PC-9 (cell line): ENCODE measurements at regions not wholly inside any gene's neighbourhood (a gene's known extent, or its start where the extent isn't known, plus 50 kb on each side); places are given as distances from the start of the nearest gene placed in this dataset.
A peak's percentile ranks its signal among the peaks of the same experiment; 100 is the strongest.

ENCODE experiments used
- BruUV-seq: library from RNA; stranded (reverse); fragments of 400-500 nt; replicated peaks from 2 replicates; lab custom pipeline; 2021; lab: Mats Ljungman, UMichigan
- CTCF ChIA-PET: fragments of 300-600 bp; sonication (Branson Sonifier 250); formaldehyde crosslinking; loops from one replicate; lab custom pipeline; 2022; ENCODE audit warnings: antibody characterized with exemption; lab: Charles Lee
- POLR2A ChIA-PET: fragments of 300-600 bp; sonication (Branson Sonifier 250); formaldehyde crosslinking; loops from one replicate; lab custom pipeline; 2022; ENCODE audit warnings: antibody characterized with exemption; ENCODE audit not compliant: unreplicated experiment; lab: Charles Lee
- DNase-seq, 2 experiments: peaks; one replicate each; pipeline versions ENCODE4 v3.0.0 to v3.0.0-alpha.2; 2015 to 2022; ENCODE audit warnings: mixed read lengths in 1 of 2
- H2AFZ ChIP-seq: fragments of 200-600 bp; sonication (generic); 2 replicates; pipeline ENCODE4 v1.8.1; 2017; ENCODE audit warnings: antibody characterized with exemption
- H3F3A ChIP-seq: fragments of 200-600 bp; sonication (generic); 2 replicates; pipeline ENCODE4 v1.8.1; 2017; ENCODE audit warnings: antibody characterized with exemption, mild to moderate bottlenecking, low read depth; ENCODE audit not compliant: insufficient read depth
- H3K27ac ChIP-seq: fragments of 200-600 bp; sonication (generic); 2 replicates; pipeline ENCODE4 v1.6.1; 2016; ENCODE audit warnings: mixed run types
- H3K27me3 ChIP-seq: fragments of 200-600 bp; sonication (generic); 2 replicates; pipeline ENCODE4 v1.6.1; 2016; ENCODE audit warnings: low read depth, mixed run types; ENCODE audit not compliant: insufficient read depth
- H3K36me3 ChIP-seq: fragments of 200-600 bp; sonication (generic); 2 replicates; pipeline ENCODE4 v1.6.1; 2016; ENCODE audit warnings: low read depth, mixed run types
- H3K4me1 ChIP-seq: fragments of 200-600 bp; sonication (generic); replicated peaks from 2 replicates; pipeline ENCODE4 v1.6.1; 2016; ENCODE audit warnings: mixed run types; ENCODE audit not compliant: insufficient read depth
- H3K4me2 ChIP-seq: fragments of 200-600 bp; sonication (generic); 2 replicates; pipeline ENCODE4 v1.6.1; 2017; ENCODE audit warnings: mixed run types
- H3K4me3 ChIP-seq: fragments of 200-600 bp; sonication (generic); 2 replicates; pipeline ENCODE4 v1.6.1; 2016; ENCODE audit warnings: mixed run types
- H3K79me2 ChIP-seq: fragments of 200-600 bp; sonication (generic); 2 replicates; pipeline ENCODE4 v1.6.1; 2017; ENCODE audit warnings: low read depth, mixed run types
- H3K9me2 ChIP-seq: fragments of 200-600 bp; sonication (generic); 2 replicates; pipeline ENCODE4 v1.8.1; 2017; ENCODE audit warnings: mild to moderate bottlenecking; ENCODE audit not compliant: insufficient read depth
- H3K9me3 ChIP-seq: fragments of 200-600 bp; sonication (generic); 2 replicates; pipeline ENCODE4 v1.8.1; 2016; ENCODE audit warnings: low read depth; ENCODE audit not compliant: insufficient read depth
- H4K20me1 ChIP-seq: fragments of 200-600 bp; sonication (generic); 2 replicates; pipeline ENCODE4 v1.8.1; 2017; ENCODE audit not compliant: insufficient read depth
- CTCF ChIP-seq: fragments of 200-600 bp; sonication (generic); conservative IDR thresholded peaks from 2 replicates; pipeline ENCODE4 v1.6.1; 2017; ENCODE audit warnings: mixed run types, antibody characterized with exemption, mild to moderate bottlenecking, moderate library complexity
- EZH2 ChIP-seq: fragments of 200-600 bp; sonication (generic); IDR thresholded peaks from 2 replicates; pipeline ENCODE4 v1.8.0; 2017; ENCODE audit warnings: antibody characterized with exemption, low read depth
- intact Hi-C: fragments of 100-400 bp; cut with micrococcal nuclease; formaldehyde crosslinking; loops from one replicate; pipeline ENCODE4 v1.10.0; 2022; ENCODE audit not compliant: unreplicated experiment

GRCh38 chr20:12659942-12660341 lies 348.8 kb upstream of the SPTLC3 start:
- H3K9me2 ChIP-seq: no peaks in the 10 kb centered on the region
- H3K4me2 ChIP-seq: no peak overlapping the region
- H3K79me2 ChIP-seq: no peaks in the 10 kb centered on the region
- CTCF ChIA-PET: no interaction called here
- no peak for TF ChIP-seq EZH2
- H3K4me3 ChIP-seq: no peak overlapping the region
- H3K27me3 ChIP-seq: no peaks in the 10 kb centered on the region
- no peak overlapping the region for H3K27ac ChIP-seq
- POLR2A ChIA-PET: no interaction called here
- intact Hi-C loops: no loop called here
- no peak overlapping the region for H2AFZ ChIP-seq
- no TSS peak for BruUV-seq
- no peaks in the 10 kb centered on the region for H3K9me3 ChIP-seq
- no peaks in the 10 kb centered on the region for H3K36me3 ChIP-seq
- no peaks in the 10 kb centered on the region for H3K4me1 ChIP-seq
- no peaks in the 10 kb centered on the region for H3F3A ChIP-seq
- no peak for DNase-seq
- H4K20me1 ChIP-seq: no peaks in the 10 kb centered on the region

GRCh38 chr20:12660918-12661317 lies 347.9 kb upstream of the SPTLC3 start:
- no peaks in the 10 kb centered on the region for H3K9me2 ChIP-seq
- ChIA-PET CTCF (no interaction called here), POLR2A (no interaction called here)
- H3K27me3 ChIP-seq: no peaks in the 10 kb centered on the region
- H3K4me2 ChIP-seq: no peak overlapping the region
- H3K79me2 ChIP-seq: no peaks in the 10 kb centered on the region
- no peaks in the 10 kb centered on the region for H3K4me1 ChIP-seq
- no peaks in the 10 kb centered on the region for H3F3A ChIP-seq
- no peak for DNase-seq
- no peak overlapping the region for H3K4me3 ChIP-seq
- no TSS peak for BruUV-seq
- no peaks in the 10 kb centered on the region for H4K20me1 ChIP-seq
- H3K27ac ChIP-seq: no peak overlapping the region
- H3K9me3 ChIP-seq: no peaks in the 10 kb centered on the region
- no peak overlapping the region for H2AFZ ChIP-seq
- H3K36me3 ChIP-seq: no peaks in the 10 kb centered on the region
- intact Hi-C loops: no loop called here
- TF ChIP-seq EZH2 (no peak), CTCF (no peak; the same call in 1 of the 2 replicates)

- H3K9me3 ChIP-seq: no peaks in the 10 kb centered on the region
- H4K20me1 ChIP-seq: no peaks in the 10 kb centered on the region
- 0 out of 2 replicates have a peak overlapping the region, but pooled peaks have one; percentile 16 for H2AFZ ChIP-seq
- no peaks in the 10 kb centered on the region for H3K36me3 ChIP-seq
- intact Hi-C loops: no loop called here
- no peak overlapping the region for H3K27ac ChIP-seq
- BruUV-seq: no TSS peak
- no peaks in the 10 kb centered on the region for H3F3A ChIP-seq
- H3K9me2 ChIP-seq: no peaks in the 10 kb centered on the region
- CTCF ChIA-PET: no interaction called here
- TF ChIP-seq CTCF (no peak), EZH2 (no peak)
- H3K4me3 ChIP-seq: no peak overlapping the region
- DNase-seq: no peak
- no peaks in the 10 kb centered on the region for H3K27me3 ChIP-seq
- H3K4me1 ChIP-seq: no peaks in the 10 kb centered on the region
- POLR2A ChIA-PET: no interaction called here
- H3K79me2 ChIP-seq: no peaks in the 10 kb centered on the region
- no peak overlapping the region for H3K4me2 ChIP-seq
Measured at GRCh38 chr20:12670301-12670700, 338.5 kb upstream of the SPTLC3 start.

GRCh38 chr20:12673352-12673751 lies 335.4 kb upstream of the SPTLC3 start:
- Histone ChIP-seq H3K27ac (no peak overlapping the region), H3F3A (no peaks in the 10 kb centered on the region), H3K4me1 (no peaks in the 10 kb centered on the region), H2AFZ (no peak overlapping the region), H3K36me3 (no peaks in the 10 kb centered on the region), H3K27me3 (no peaks in the 10 kb centered on the region), H3K79me2 (no peaks in the 10 kb centered on the region), H3K4me2 (no peak overlapping the region), H4K20me1 (no peaks in the 10 kb centered on the region), H3K4me3 (no peak overlapping the region), H3K9me3 (no peaks in the 10 kb centered on the region), H3K9me2 (no peaks in the 10 kb centered on the region)
- DNase-seq: no peak
- POLR2A ChIA-PET: no interaction called here
- TF ChIP-seq EZH2 (no peak), CTCF (no peak)
- intact Hi-C loops: no loop called here
- BruUV-seq: no TSS peak
- CTCF ChIA-PET: no interaction called here
